ENCODE measurements at regions not wholly inside any gene's neighbourhood (a gene's known extent, or its start where the extent isn't known, plus 50 kb on each side); places are given as distances from the start of the nearest gene placed in this dataset.

DNA sequence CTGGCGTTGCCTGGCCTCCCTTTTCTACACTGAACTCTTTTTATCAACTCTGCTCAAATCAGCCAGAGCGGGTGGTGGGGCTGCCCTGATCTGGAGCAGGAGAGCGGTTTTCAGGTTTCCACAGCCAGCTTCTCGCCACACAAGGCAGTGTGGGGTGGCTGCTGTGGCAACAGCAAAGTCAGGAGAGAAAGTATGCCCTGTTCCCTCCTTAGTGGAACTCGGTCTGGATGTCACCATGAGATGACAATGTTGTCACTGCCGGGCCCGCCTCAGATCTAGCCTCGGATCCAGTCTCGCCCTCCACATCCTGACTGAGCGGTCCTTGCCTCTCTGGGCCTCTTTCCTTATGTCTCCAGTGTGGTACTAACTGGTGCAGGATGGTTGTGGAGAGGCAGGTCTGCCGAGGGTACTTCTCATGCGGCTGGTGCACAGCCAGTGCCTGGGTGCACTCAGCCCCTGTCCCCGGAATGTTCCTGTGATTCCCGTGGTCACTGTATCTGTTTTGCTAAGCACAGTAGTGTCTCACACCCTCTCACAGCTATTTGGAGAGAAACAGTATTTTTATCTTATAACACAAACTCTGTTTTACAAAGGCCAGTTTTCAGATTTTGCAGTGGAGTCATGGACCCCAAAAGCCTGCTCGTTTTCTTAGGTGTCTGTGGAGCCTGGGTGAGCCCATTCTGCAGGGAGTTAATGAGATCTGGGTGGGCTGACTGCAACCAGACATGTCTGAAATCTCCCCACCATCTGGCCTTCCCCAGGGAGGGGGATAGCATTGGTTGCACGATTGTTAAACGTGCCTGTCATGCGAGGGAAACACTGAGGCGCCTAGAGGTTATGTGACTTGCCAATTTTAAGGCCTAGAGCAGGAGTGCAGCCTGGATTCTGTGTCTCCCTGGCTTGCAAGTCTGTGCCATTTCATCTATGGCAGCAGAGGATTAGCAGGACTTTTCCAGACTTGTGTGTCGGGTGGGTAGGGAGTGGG lies 261.1 kb upstream of the AGAP1 start:
- no peaks in the 10 kb centered on the region for H3K9me1 ChIP-seq (replicated peaks; ENCODE audit: control insufficient read depth, extremely low read depth, insufficient read depth, low read length)
- H3K79me2 ChIP-seq (ENCODE audit: control insufficient read depth, insufficient read depth, low read length): no peaks in the 10 kb centered on the region
- CTCF ChIA-PET: no interaction called here
- no peak overlapping the region for H3K4me2 ChIP-seq (ENCODE audit: insufficient read depth, low read length)
- intact Hi-C loops (cut with micrococcal nuclease): loop anchor here (10.0 kb wide), 1 partner anchor 362 kb away; no protein-coding TSS in a partner anchor
- DNase-seq (ENCODE audit: low read depth, low spot score) (no peak), FAIRE-seq (no peak)
- H3K9me3 ChIP-seq (replicated peaks; ENCODE audit: control insufficient read depth, insufficient read depth, low read length): no peaks in the 10 kb centered on the region
- H3K27me3 ChIP-seq (ENCODE audit: control insufficient read depth in 2 of 2, insufficient read depth in 2 of 2, low read length in 2 of 2): peaks cover 4% of the 10 kb centered on the region in 2 experiments
- peaks cover 10% of the 10 kb centered on the region for H3K4me1 ChIP-seq (ENCODE audit: control insufficient read depth, extremely low read depth, insufficient read depth, low read length)
- no peak overlapping the region for H2AFZ ChIP-seq (ENCODE audit: low read depth, low read length)
- POLR2A ChIA-PET: no interaction called here
- no peak overlapping the region for H3K27ac ChIP-seq (ENCODE audit: insufficient read depth, low read depth, low read length)
- no TSS peak for BruUV-seq (replicated peaks)
- H3K36me3 ChIP-seq (ENCODE audit: control insufficient read depth in 2 of 2, extremely low read depth in 1 of 2, insufficient read depth in 2 of 2, low read length in 2 of 2): no peaks in the 10 kb centered on the region
- H4K20me1 ChIP-seq (replicated peaks; ENCODE audit: control insufficient read depth, extremely low read depth, insufficient read depth, low read length): no peaks in the 10 kb centered on the region
- H3K9ac ChIP-seq (replicated peaks; ENCODE audit: extremely low read depth, insufficient read depth, low read length): no peak overlapping the region
- dilution Hi-C loops (cut with MboI; ENCODE audit: extremely low pct_ligation_motif_present, low sequenced_read_pairs): no loop called here
- TF ChIP-seq JUN (IDR thresholded peaks at IDR 0.05; ENCODE audit: borderline replicate concordance, insufficient read depth, insufficient read length, low read depth): no peak
- no peak for TF ChIP-seq POLR2AphosphoS5 (IDR thresholded peaks at IDR 0.05; ENCODE audit: insufficient read depth, low read depth, low read length)
- no peak for TF ChIP-seq FOS (IDR thresholded peaks at IDR 0.05; ENCODE audit: borderline replicate concordance, insufficient read depth, low read length)
- TF ChIP-seq EZH2 (IDR thresholded peaks at IDR 0.05; ENCODE audit: borderline replicate concordance, low read depth, low read length, severe bottlenecking): no peak
- TF ChIP-seq POLR2A (IDR thresholded peaks at IDR 0.05; ENCODE audit: low read depth, low read length): no peak
- TF ChIP-seq MYC (IDR thresholded peaks at IDR 0.05; ENCODE audit: low read depth, low read length): no peak
- TF ChIP-seq, protein P1, sequence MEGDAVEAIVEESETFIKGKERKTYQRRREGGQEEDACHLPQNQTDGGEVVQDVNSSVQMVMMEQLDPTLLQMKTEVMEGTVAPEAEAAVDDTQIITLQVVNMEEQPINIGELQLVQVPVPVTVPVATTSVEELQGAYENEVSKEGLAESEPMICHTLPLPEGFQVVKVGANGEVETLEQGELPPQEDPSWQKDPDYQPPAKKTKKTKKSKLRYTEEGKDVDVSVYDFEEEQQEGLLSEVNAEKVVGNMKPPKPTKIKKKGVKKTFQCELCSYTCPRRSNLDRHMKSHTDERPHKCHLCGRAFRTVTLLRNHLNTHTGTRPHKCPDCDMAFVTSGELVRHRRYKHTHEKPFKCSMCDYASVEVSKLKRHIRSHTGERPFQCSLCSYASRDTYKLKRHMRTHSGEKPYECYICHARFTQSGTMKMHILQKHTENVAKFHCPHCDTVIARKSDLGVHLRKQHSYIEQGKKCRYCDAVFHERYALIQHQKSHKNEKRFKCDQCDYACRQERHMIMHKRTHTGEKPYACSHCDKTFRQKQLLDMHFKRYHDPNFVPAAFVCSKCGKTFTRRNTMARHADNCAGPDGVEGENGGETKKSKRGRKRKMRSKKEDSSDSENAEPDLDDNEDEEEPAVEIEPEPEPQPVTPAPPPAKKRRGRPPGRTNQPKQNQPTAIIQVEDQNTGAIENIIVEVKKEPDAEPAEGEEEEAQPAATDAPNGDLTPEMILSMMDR (IDR thresholded peaks at IDR 0.05; ENCODE audit: extremely low read depth in 1 of 2, insufficient read depth in 1 of 2, low read depth in 1 of 2, low read length in 2 of 2): no peak
- TF ChIP-seq, protein P2, sequence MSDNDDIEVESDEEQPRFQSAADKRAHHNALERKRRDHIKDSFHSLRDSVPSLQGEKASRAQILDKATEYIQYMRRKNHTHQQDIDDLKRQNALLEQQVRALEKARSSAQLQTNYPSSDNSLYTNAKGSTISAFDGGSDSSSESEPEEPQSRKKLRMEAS (IDR thresholded peaks at IDR 0.05; ENCODE audit: insufficient read depth, insufficient read length): no peak
- TF ChIP-seq GATA2 (IDR thresholded peaks at IDR 0.05; ENCODE audit: insufficient read depth, insufficient read length, low read depth, low read length): no peak
- no peak overlapping the region for H3K4me3 ChIP-seq (replicated peaks in 1 of 3; ENCODE audit: insufficient read depth in 1 of 3, low read depth in 1 of 3, low read length in 3 of 3)
